HG03159 (cell line): ENCODE measurements at regions not wholly inside any gene's neighbourhood (a gene's known extent, or its start where the extent isn't known, plus 50 kb on each side); places are given as distances from the start of the nearest gene placed in this dataset.
"Not testable (repeated sequence)": the region's sequence is repeated elsewhere in the genome, so short reads cannot be mapped to it uniquely, and the experiment has no call there.

Experiments used
- ATAC-seq: cut with Tn5 transposase; IDR thresholded peaks from one replicate; pipeline ENCODE4 v1.9.1; 2021; ENCODE audit warnings: mild to moderate bottlenecking, moderate library complexity; ENCODE audit not compliant: unreplicated experiment

- no peak for ATAC-seq
Measured at GRCh38 chr10:7108141-7108540, 302.7 kb downstream of the SFMBT2 start.

- ATAC-seq: no peak
Measured at GRCh38 chr10:7107285-7107684, 303.5 kb downstream of the SFMBT2 start.

GRCh38 chr10:7104379-7104778, 306.5 kb downstream of the SFMBT2 start:
- ATAC-seq: not testable (repeated sequence)

- peak; percentile 66 for ATAC-seq
Measured at GRCh38 chr10:7102557-7103349, 308.1 kb downstream of the SFMBT2 start.

- ATAC-seq: no peak
Measured at GRCh38 chr10:7102084-7102483, 308.8 kb downstream of the SFMBT2 start.

- no peak for ATAC-seq
Measured at GRCh38 chr10:7101451-7101850, 309.4 kb downstream of the SFMBT2 start.

- ATAC-seq: no peak
Measured at GRCh38 chr10:7100032-7100702, 310.7 kb downstream of the SFMBT2 start.

GRCh38 chr10:7098160-7098762, 312.6 kb downstream of the SFMBT2 start:
- ATAC-seq: no peak

- no peak for ATAC-seq
Measured at GRCh38 chr10:7094781-7095180, 316.1 kb downstream of the SFMBT2 start.

- ATAC-seq: no peak
Measured at GRCh38 chr10:7093368-7093767, 317.5 kb downstream of the SFMBT2 start.

- no peak for ATAC-seq
Measured at GRCh38 chr10:7092603-7093002, 318.2 kb downstream of the SFMBT2 start.

GRCh38 chr10:7090529-7090928, 320.3 kb downstream of the SFMBT2 start:
- no peak for ATAC-seq

- ATAC-seq: no peak
Measured at GRCh38 chr10:7085913-7086589, 324.8 kb downstream of the SFMBT2 start.

GRCh38 chr10:7085147-7085912, 325.5 kb downstream of the SFMBT2 start:
- no peak for ATAC-seq

- ATAC-seq: no peak
Measured at GRCh38 chr10:7084280-7085005, 326.4 kb downstream of the SFMBT2 start.

- ATAC-seq: no peak
Measured at GRCh38 chr10:7082967-7083366, 327.9 kb downstream of the SFMBT2 start.

- ATAC-seq: no peak
Measured at GRCh38 chr10:7077880-7078279, 333.0 kb downstream of the SFMBT2 start.

GRCh38 chr10:7075851-7076250, 335.0 kb downstream of the SFMBT2 start:
- ATAC-seq: no peak

GRCh38 chr10:7075110-7075509, 335.7 kb downstream of the SFMBT2 start:
- no peak for ATAC-seq

GRCh38 chr10:7071421-7071820, 339.4 kb downstream of the SFMBT2 start:
- no peak for ATAC-seq
